Activated naive CD4-positive, alpha-beta T cell treated with Interleukin-2 at 50 U/mL for 16 hours (primary cell): ENCODE measurements at regions not wholly inside any gene's neighbourhood (a gene's known extent, or its start where the extent isn't known, plus 50 kb on each side); places are given as distances from the start of the nearest gene placed in this dataset.

ENCODE experiments used
- DNase-seq: peaks from one replicate; pipeline ENCODE4 v3.0.0-alpha.2; 2020

DNA sequence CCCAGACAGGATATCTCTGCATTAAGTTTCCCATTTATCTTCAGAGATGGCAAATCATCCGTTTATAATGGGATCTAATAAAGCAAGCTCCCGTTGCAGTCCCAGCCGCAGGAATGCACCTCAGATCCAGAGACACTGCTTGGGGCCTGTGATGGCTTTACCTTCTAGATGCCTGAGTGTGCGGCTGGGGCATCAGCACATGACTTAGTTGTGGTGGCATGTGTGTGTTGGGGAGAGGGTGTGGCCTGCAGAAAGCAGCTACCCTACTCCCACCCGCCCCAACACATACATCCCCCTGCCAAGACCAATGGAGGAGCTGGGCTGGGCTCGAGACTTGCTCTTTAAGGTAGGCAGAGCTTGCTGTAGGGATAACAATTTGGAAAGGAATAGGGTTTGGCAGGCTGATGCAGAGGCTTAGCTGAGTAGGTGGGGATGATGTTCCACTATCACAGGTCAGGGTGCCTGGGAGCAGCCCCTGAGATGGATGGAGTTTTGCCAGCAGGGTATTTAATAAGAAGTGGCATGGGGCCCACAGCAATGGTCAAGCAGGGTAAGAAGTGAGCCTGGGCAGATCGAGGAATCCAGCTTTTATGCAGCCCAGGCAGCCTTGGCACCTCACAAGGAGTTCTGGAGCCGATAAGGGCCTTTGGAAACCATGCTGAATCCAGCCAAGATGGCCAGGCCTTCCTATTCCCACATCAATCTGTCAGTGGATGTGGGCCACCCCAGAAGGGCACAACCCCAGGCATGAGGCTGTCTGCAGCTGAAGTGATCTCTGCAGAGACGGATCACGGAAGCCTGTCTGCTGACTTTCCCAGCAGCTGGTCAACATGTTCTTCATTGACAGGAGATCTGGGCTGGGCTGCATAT is 601.3 kb downstream of the BUD13 start:
- DNase-seq, result no peak

DNA sequence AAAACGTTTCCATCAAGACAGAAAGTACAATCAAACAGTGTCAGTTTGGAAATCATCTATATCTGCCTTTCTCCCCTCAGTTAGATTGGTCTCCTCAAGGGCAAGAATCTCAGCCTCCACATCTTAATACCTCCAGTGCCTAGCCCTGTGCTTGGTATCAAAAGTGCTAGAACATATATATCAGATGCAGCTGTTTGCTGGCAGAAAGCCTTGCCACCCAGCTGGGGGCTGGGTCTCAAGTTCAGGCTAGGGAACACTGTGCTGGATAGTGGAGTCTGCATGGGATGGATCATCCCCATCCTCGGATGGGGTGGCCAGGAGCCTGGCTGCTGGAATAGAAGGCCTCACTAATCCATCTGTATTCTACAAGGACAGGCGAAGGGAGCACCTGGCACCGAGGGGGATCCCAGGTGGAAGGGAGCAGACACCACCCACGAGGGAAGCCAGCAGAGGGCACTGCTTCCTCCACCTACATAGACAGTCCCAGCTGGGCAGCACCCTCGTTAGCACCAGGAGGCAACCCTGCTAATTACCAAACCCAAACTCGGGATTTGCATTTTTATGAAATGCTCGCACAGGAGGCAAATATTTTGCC is 602.2 kb downstream of the BUD13 start:
- DNase-seq, result no peak

DNA sequence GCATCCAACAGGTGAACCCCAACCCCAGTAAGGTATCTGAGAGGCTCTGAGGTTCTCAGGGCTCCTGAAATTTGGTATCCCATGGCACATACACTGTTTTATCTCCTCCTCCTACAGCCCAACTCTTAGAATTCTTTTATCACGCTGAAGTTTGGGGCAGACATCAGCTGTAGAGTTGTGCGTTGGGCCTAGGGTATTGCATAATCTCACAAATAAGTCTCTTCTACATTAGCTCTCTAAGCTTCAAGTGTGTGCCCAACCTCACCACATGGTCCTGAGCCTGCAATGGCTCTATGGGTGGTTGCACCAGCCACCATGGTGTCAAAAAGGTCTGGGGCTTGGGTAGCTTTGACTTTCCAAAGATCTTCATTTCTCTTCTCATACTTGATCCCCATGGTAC is 603.0 kb downstream of the BUD13 start:
- no peak for DNase-seq

DNA sequence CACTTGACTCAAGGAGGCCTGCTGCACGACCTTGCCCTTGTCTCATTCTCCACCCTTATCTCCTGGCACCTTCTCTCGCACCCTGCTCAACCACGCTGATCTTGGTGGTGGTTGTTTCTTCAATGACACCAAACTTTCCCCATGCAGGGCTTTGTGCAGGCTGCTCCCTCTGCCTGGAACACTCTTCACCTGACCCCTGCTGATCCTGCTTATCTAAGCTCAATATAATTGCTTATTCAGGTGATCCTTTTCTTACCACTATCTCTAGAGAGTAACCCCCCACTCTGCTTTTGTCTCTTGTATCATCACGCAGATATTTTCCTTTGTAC is 604.4 kb downstream of the BUD13 start:
- DNase-seq, result no peak

DNA sequence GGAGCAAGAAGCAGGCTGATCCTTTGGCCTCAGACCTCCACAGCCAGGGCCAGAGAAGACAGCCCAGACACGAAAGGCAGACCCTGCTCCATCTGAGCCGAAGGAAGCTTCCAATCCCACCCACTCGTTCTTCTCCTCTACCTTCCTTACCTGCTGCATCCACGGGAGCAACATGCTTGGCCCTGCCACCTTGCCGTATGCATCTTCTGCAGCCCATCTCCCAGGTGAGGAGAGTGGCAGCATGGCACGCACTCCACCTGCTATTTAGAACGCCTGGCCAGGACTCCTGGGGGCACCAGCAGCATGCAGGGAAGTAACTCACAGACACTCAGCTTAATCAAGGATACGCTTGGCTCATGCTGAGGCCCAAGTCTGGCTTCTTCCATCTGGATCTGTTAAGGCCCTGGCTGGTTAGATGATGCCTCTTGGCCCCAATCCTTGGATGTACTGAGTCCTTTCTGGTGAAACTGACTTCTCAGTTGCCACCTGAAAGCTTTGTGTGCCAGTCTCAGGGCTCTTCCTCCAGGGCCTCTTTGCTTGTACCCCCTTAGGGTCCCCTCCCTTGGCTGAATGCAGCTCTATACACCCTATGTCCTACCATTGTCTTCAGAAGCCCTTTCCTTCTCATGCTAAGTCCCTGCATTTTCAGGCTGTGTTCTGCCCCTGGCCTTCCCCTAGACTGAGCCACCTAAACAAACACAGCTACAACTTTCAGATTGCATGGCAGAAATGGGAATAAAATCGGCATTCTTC is 604.9 kb downstream of the BUD13 start:
- no peak for DNase-seq

DNA sequence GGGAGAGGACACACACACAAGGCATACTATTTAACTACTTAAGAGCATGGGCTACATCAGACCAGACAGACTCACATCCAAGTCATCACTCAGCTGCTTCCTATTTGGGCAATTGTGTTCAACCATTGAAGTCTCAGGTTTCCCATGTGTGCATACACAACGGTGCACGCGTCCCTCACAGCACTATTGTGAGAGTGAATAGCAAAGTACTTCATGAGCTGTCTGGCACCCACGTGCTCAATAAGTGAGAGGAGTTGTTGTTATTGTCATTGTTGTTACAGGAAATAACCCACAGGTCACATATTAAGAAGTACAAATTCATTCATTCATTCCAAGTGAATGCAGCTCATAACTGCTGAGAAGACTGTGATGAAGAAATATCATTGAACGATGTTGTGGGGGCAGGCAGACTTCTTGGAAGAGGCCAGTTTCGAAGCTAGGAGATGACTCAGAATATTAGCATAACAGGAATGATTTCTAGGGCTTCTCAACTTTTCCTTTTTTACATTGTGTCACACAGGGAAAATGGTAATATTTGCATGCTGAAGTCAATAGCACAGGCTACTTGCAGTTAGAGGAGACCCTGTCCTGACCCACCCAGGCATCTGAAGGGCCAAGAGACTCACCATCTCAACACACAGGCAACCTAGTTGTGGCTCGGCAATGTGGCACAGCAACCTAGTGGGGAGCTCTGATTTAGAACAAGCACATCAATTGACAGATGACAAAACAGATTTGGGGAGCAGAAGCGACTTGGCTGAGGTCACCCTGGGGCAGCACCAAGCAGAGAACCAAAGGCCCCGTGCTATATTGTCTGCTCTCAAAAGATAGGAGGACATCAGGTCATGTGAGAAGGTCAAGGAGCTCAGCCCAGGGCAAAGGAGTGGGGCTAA is 606.0 kb downstream of the BUD13 start:
- DNase-seq, result no peak

DNA sequence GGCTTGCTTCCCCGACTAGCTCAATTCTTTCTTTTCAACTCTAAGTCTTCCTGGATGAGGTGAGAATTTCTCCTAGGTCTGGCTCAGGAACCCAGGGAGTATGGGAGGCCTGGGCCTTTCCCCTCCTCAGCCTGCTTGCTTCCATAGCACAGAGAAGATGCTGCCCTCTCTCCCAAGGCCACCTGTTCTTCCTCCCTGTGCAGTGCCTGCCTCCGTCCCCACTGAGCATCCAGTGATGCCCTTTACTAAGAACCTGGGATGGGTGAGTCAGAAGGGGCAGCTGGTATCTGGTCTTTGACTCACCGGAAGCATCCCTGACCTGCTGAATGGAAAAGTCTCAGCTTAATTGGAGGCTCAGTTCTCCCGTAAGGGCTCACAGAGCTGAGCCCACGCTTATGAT is 607.9 kb downstream of the BUD13 start:
- no peak for DNase-seq

DNA sequence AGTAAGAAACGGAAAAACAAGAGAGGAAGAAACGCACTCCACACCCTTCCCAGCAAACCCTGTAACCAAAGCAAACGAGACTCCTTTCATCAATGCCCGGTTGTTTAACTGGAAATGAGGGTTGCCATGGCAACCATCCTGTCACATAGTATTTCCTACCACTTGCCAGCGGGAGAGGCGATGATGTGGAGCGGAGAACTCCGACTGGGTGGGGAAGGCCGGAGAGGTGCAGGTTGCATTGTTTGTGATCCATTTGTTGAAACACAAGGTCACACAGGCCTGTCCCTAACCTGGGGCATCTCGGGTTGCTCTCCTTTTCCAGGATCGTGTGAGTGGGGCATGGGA is 609.9 kb downstream of the BUD13 start:
- DNase-seq, result no peak

DNA sequence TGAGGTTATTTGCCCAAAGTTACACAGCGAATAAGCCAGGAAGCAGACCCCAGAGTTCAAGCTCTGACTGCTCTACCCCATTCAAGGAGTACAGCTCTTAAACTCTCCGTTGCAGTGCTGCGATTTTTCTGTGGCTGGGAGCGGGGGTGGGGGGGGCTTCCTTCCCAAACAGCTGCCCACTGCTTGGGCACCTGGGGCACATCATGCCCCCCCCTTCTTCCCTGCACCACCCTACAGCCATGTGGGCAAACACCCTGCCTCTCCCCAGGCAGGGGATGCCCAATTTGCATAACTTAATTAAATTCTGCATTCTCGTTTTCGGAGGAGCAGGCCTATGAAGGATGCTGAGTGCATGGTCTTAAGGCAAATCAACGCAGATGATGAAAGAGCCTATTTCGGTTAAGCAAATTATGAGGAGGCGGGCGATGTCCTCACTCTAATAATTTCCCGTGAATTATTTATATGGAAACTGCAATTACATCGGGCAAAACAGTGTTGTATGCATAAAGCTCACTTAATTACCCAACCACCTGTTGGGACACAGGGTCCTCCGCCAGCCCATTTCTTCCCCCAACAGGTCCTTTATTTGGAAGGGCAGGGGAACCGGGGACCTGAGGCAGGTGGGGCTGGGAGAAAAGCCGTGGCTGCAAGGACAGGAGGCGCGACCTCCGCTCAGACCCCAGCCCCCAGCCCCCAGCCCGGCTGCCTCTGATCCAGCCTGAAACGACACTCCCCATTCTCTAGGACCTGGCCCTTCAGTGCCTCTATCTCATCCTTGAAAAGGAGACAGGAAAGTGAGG is 610.5 kb downstream of the BUD13 start:
- DNase-seq, result no peak

DNA sequence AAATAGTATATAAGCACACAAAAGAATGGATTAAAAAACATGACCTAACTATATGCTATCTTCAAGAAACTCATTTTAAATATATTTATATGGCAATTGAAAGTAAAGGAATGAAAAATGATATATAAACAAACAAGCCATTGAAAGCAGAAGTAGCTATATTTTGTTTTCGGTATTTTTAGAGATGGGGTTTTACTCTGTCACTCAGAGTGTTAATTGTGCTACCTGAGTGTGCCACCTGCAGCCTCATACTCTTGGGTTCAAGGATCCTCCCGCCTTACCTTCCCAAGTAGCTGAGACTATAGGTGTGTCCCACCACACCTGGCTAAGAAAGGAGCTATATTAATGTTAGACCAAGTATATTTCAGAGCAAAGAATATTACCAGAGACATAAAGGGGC is 624.1 kb downstream of the BUD13 start:
- DNase-seq, result no peak

DNA sequence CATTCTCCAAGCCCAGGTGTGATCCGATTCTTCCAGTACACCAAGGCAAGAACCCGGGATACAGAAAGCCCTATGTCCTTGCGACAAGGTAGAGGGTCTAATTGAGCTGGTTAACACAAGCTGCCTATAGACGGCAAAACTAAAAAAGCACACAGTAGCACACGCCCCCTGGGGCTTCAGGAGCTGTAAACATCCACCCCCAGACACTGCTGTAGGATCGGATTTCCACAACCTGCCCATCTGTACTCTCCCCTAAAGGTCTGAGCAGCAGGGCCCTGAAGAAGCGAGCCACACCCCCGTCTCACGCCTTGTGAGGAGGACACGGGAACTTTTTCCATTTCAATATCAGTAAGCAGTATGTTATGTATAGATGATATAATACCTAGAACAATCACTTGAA is 624.7 kb downstream of the BUD13 start:
- DNase-seq, result no peak

DNA sequence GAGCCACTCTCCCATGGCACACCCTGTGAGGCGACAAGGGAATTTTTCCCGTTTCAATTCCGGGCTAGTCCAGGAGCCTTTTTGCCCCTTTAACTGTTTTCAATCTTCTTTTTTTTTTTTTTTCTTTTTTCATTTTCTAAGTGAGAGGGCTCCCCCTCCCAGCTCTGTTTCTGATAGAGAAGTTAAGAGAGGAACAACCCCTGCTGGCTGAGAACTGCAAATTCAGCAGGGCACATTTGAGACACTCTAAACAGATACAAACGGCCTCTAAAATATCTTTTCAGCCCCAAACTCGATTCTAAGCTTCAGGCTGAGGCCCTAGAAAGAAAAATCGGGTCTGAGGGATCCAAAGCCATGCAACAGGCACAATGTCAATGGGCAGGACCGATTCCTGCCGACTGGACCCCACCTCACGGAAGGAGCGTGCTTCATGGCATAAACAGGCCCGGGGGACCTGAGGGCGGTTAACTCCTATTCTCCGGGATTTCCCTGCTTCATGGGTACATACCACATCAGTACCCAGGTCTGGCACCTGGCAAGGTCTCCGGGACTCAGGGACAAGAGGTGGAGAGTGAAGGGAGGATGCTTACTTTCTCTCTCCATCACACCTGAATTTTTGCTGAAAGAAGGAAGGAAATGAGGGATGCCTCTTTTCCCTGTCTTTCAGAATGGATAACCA is 627.5 kb downstream of the BUD13 start:
- no peak for DNase-seq

DNA sequence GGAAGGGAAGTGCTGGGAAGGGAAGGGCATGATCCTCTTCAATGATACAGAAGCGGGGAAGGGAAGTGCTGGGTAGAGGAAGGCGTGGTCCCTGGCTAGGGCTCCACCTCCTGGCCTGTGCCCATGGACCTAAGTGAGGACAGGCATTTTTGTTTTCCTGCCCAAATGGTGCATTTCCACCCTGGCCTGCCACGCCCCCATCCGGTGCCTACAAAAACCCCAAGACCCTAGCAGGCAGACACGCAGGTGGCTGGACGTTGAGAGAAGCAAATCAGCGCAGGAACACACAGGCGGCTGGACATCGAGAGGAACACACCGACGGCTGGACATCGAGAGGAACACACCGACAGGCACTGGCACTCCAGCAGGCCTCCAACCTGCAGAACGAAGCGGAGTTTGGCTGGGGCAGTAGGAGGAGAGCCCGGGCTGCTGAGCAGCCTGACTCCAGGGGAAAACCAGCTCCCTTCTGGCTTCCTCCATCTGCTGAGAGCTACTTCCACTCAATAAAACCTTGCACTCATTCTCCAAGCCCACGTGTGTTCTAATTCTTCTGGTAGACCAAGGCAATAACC is 628.3 kb downstream of the BUD13 start:
- DNase-seq, result no peak

DNA sequence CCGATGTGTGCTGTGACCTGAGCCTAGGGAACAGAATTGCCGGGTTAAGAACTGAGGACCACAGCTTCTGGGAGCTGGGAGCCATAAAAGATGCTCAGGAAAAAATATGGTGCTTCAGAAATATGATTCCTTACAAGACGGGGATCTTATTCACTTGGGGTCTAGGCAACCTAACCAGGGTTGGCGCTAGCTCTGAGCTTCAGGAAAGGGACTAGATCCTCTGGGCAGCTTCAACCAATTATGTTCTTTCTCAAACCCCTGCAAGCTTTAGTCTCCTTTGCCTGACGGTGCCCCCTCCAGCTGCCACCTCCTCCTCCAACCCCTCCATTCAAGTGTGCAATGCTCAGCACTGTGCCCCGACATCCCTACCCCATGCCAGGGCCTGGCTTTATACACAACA is 634.1 kb upstream of the CADM1 start:
- no peak for DNase-seq

DNA sequence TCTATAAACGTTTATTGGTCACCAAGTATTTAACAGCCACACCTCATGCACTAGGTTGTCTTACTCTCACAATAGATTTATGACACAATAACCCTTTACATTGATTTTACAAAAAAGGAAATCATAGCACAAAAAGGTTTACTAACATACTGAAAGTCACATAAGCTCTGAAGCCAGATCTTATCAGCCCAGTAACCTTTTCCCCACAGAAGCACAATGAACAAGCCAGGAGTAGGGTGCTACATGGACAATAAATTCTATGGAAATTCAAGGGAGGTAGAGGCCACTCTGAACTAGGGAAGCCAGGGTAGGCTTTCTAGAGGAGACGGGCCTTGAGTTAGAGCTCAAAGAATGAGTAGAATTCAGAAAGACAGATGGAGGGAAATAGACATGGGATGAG is 633.5 kb upstream of the CADM1 start:
- no peak for DNase-seq

DNA sequence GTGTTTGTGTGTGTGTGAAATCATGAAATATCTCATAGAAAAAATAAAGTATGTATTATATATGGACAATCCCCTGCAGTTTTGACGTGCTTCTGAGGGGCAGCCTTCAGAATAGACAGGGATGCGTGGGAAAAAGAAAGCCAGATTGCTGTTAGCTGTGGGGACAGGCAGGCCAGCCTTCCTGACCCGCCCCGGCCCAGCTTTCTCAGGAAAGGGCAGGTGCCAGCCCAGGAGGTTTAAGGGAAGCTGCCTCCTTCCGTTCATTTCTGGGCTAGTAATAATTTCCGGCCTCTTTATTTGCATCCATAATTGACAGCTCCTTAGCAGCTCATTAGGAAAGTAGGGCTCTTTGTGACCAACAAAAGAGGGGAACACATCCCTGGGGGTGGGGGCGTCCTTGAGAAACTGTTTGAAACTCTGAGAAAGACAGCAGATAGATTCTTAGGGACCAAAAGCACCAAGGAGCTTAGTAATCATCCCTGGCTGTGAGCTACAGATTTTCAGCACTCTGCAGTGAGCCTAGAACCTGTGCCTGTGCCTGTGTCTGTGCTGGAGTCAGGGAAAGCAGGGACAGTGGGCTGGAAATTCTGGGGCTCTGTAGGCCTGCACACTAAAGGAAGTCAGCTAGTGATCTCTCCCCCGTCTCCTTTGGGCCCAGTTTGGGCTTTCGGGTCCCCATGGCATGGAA is 632.9 kb upstream of the CADM1 start:
- DNase-seq, result no peak

DNA sequence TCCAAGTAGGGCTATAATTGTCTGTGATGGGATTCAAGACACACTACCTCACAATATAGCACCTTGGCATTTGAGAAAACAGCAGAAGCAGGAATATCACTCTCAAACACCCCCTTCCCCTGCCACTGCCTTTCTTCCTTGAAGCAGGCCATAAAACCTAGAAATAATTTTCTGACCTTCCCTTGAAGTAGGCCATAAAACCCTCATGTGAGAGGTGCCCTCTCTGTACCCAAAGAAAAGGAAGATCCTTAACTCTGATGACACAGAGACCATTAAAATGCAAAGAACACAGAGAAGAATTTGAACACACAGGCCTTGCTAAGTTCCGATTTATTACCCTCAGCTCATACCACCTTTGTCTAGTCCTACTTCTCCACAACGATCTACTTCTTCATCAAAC is 631.7 kb upstream of the CADM1 start:
- no peak for DNase-seq

DNA sequence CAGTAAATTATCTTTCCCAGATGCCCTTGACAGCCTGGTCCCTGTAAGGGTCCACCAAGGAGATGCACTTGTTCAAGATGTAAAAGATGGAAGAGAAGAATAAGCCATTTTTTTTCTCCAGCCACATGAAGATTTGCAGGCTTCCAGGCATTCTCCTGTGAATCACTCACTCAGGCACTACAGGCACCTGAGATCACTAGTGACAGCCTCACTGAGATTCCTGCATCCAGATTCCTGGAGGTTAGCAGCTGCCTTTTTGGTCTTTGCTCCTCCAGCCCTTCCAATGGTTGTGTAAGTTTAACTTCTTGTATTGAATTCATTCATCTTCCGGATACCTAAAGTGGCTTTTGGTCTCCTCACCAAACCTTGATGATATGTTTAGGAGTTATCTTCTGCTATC is 630.2 kb upstream of the CADM1 start:
- no peak for DNase-seq

DNA sequence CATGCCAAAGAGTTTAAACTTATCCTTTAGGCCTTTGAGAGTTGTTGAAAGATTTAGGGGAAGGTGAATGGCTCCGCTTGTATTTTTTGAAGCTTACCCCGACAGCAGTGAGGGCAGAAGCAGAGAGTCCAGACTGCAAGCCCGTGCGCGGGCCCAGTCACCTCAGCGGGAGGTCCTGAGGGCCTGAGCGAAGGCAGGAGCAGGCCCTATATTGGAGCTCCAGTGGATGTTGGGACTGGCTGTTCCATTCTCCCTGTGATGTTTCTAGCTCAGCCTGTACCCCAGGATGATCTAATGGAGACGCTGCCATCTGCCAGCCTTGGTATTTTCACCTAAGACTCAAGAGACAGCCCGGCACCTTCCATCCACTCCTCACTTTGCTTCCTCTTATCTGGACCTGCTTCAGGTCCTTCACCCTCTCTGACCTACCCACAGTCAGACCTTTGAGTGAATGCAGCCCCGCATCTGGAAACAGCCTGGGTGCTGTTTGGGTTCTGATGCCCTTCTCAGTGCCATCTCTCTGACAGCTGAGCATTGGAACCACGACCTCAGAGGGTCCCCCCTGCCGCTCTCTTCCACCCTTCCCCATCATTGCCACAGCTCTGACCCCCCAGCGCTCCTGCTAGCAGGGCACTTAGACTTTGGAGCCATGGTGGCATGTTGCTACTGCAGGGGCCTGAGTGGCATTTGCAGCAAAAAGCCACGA is 628.2 kb upstream of the CADM1 start:
- DNase-seq, result no peak

DNA sequence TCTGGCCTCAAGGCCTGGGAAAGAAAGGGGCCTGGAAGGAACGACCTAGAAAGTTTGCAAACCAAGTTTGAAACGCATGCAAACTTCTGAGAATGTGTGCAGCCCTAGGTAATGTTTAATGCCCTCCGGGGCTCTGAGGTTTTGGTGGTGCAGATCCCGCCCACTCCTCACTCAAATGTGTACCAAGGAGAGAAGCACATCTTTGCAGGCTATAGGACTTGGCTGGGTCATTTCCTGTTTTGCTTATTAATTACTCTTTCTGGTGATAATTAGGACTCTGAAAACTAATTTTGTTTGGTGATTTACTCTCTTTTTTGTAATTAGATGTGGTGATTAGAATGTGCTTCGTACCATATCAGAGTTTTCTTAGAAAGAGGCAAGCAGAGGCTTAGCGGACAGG is 625.9 kb upstream of the CADM1 start:
- no peak for DNase-seq
